ENCODE measurements at regions not wholly inside any gene's neighbourhood (a gene's known extent, or its start where the extent isn't known, plus 50 kb on each side); places are given as distances from the start of the nearest gene placed in this dataset.

GRCh38 chr6:163983679-163984078 is 569.2 kb downstream of the QKI start:
- TF ChIP-seq CTCF (IDR thresholded peaks at IDR 0.05; ENCODE audit: low read depth, low read length) (no peak), EZH2phosphoT487 (IDR thresholded peaks at IDR 0.05; ENCODE audit: low read depth) (no peak)
